Naive thymus-derived CD8-positive, alpha-beta T cell (primary cell): ENCODE measurements at regions not wholly inside any gene's neighbourhood (a gene's known extent, or its start where the extent isn't known, plus 50 kb on each side); places are given as distances from the start of the nearest gene placed in this dataset.

Experiments
- ATAC-seq, 2 donors: fragments of 150-1000 bp; cut with Tn5 transposase in 1 of 2; sonication (Bioruptor Pico), chemical (Tn5 transposase) in 1 of 2; 1 replicate in 1 of 2; 2 replicates in 1 of 2; pipeline ENCODE4 v1.10.0; 2021; ENCODE audit warnings: mild to moderate bottlenecking in 2 of 2, moderate library complexity in 2 of 2
- POLR2A ChIA-PET: fragments of 350-600 bp; sonication (Branson Sonifier 250); formaldehyde crosslinking; loops from one replicate; lab custom pipeline; 2021; ENCODE audit warnings: antibody characterized with exemption; lab: Charles Lee
- DNase-seq, 10 donors: peaks; one replicate each; pipeline versions ENCODE4 v3.0.0 to v3.0.0-alpha.2; 2020 to 2022
- H3K27ac Mint-ChIP-seq, 10 donors: one replicate each; pipeline ENCODE4 v1.8.0; 2020 to 2022; ENCODE audit warnings: mild to moderate bottlenecking in 10 of 10, mixed read lengths in 10 of 10, moderate library complexity in 4 of 10, inconsistent platforms in 1 of 10
- H3K27me3 Mint-ChIP-seq, 5 donors: one replicate each; pipeline ENCODE4 v1.8.0; 2021 to 2022; ENCODE audit warnings: mixed read lengths in 5 of 5
- H3K36me3 Mint-ChIP-seq, 3 donors: one replicate each; pipeline ENCODE4 v1.8.0; 2020 to 2022; ENCODE audit warnings: mixed read lengths in 3 of 3, mild to moderate bottlenecking in 2 of 3, inconsistent platforms in 1 of 3
- H3K4me1 Mint-ChIP-seq, 4 donors: one replicate each; pipeline ENCODE4 v1.8.0; 2021 to 2022; ENCODE audit warnings: mixed read lengths in 4 of 4
- H3K4me3 Mint-ChIP-seq, 10 donors: one replicate each; pipeline ENCODE4 v1.8.0; 2020 to 2022; ENCODE audit warnings: mild to moderate bottlenecking in 10 of 10, mixed read lengths in 10 of 10, moderate library complexity in 6 of 10, inconsistent platforms in 1 of 10
- H3K9me3 Mint-ChIP-seq, 9 donors: one replicate each; pipeline ENCODE4 v1.8.0; 2020 to 2022; ENCODE audit warnings: mixed read lengths in 9 of 9, mild to moderate bottlenecking in 3 of 9, inconsistent platforms in 1 of 9, moderate library complexity in 1 of 9

DNA sequence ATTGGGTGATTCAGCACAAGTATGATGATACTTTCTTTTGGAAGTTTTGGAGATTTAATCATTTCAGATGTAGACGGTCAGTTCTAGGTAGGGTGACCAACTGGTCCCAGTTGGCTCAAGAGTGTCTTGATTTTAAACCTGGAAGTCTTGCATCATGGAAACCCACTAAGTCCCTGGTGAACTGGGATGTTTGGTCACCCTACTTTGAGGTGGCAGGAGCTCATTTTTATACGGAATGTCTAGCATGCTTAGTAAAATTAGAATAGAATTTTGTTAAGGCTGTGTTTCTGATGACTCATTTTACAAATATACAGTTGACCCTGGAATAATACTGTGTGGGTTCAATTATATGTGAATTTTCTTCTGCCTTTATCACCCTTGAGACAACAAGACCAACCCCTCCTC lies 61.5 kb upstream of the DOCK10 start:
- Mint-ChIP-seq H3K27me3 (no peaks in the 10 kb centered on the region), H3K27ac (no peak overlapping the region), H3K9me3 (no peaks in the 10 kb centered on the region), H3K4me1 (no peaks in the 10 kb centered on the region), H3K36me3 (no peaks in the 10 kb centered on the region), H3K4me3 (no peak overlapping the region)
- POLR2A ChIA-PET, result no interaction called here
- ATAC-seq, result no peak
- DNase-seq, result no peak

DNA sequence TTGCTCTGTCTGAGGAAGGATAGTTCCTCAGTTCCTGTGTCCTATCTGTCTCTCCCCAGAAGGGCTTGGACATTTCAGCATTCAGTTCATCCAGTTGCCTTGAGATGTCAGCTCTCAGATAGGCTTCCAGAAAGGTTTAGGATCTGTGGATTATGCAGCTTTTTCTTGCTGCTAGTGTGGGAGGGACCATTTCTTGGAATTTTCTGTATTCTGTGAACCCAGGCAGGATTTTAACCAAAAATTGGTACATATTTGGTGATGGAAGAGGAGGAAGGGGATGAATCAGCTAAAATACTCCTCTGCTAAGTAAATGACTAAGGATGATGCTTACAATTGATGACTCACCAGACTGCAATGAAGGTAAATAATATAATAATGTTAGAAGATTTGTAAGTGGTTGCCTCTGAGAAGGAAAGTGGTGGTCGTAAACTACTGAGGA lies 58.6 kb upstream of the DOCK10 start:
- H3K36me3 Mint-ChIP-seq, result no peaks in the 10 kb centered on the region
- DNase-seq (no peak), ATAC-seq (no peak)
- no peaks in the 10 kb centered on the region for H3K4me1 Mint-ChIP-seq
- no peaks in the 10 kb centered on the region for H3K27me3 Mint-ChIP-seq
- H3K27ac Mint-ChIP-seq, result no peak overlapping the region
- H3K4me3 Mint-ChIP-seq, result no peak overlapping the region
- no peaks in the 10 kb centered on the region for H3K9me3 Mint-ChIP-seq
- POLR2A ChIA-PET, result no interaction called here

DNA sequence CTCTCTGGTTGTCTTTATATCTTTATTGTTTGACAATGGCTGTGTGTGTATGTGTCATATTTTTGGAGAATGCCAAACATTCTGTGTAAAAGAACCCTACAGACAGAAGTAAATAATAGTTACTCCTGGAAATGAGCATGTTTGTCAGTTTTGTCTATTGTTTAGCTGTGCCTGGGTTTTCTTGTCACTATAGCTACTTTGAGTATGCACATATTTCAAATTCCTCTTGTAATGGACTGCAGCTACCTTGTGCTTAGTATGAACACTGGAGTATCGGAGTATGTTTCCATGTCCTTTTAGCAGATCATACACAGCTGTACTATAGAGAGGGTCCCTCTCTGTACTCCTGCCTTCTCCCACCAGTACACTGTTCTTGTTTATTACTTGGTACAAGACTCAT lies 58.0 kb upstream of the DOCK10 start:
- H3K9me3 Mint-ChIP-seq, result no peaks in the 10 kb centered on the region
- H3K4me3 Mint-ChIP-seq, result no peak overlapping the region
- no peak for ATAC-seq
- no peak for DNase-seq
- H3K27ac Mint-ChIP-seq, result no peak overlapping the region
- H3K4me1 Mint-ChIP-seq, result no peaks in the 10 kb centered on the region
- peaks cover 0 to 2% (median 0%) of the 10 kb centered on the region in 3 donors for H3K36me3 Mint-ChIP-seq
- no peaks in the 10 kb centered on the region for H3K27me3 Mint-ChIP-seq
- POLR2A ChIA-PET, result no interaction called here

DNA sequence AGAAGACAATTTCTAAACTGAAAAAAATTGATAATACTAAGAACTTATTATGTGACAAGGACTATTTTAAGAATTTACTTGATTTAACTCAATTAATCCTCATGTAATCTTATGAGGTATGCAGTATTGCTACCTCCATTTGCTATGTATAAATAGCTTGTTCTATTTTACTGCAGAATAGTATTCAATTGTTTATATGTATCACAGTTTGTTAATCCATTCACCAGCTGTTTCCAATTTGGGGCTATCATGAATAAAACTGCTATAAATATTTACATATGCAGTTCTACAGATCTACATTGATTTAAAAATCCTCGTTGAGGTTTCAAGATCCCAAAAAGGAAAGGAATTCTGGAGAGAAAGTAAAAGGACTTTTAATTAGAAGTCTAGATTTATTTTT lies 54.8 kb upstream of the DOCK10 start:
- Mint-ChIP-seq H3K27me3 (no peaks in the 10 kb centered on the region), H3K4me3 (no peak overlapping the region), H3K4me1 (no peaks in the 10 kb centered on the region), H3K27ac (no peak overlapping the region), H3K9me3 (peaks cover 0 to 4% (median 0%) of the 10 kb centered on the region in 9 donors), H3K36me3 (peaks cover 0 to 2% (median 0%) of the 10 kb centered on the region in 3 donors)
- POLR2A ChIA-PET, result no interaction called here
- ATAC-seq (no peak), DNase-seq (no peak)
